ENCODE measurements at regions not wholly inside any gene's neighbourhood (a gene's known extent, or its start where the extent isn't known, plus 50 kb on each side); places are given as distances from the start of the nearest gene placed in this dataset.
"Not testable (repeated sequence)": the region's sequence is repeated elsewhere in the genome, so short reads cannot be mapped to it uniquely, and the experiment has no call there.

DNA sequence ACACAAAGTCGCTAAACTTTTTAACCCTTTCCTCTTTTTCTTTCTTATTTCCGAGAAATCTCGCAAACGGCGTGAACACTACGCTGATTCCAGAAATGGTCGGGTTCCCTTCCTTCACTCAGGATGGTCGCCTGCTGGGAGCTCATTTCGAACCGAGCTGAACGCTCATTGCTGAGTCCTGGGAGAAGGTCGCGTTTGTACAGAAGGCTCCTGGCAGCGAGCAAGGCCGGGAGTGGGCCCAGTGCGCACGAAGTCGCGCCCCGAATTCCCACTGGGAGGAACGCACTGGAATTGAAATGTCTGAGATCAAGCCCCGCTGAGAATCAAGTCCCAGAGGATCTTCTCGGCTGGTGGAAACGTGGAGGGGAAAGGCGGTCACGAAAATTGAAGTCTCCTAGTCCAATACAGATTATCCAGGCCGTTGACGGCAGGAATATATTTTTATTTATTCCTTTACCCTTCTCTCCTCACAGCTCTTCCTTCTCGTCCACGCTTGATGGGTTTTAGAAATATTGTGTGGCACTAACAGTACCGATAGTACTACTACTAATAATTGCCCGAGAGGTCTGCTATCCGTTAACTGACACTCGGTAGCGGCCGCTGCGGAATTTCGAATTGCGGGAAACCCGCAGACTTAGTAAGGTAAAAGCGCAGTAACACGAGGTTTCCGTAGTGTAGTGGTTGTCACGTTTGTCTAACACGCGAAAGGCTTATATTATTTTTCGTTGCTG, 207.2 kb upstream of the ZNF184 start:
- no peak for DNase-seq (ENCODE audit: low read depth in 1 of 2, low spot score in 1 of 2)

DNA sequence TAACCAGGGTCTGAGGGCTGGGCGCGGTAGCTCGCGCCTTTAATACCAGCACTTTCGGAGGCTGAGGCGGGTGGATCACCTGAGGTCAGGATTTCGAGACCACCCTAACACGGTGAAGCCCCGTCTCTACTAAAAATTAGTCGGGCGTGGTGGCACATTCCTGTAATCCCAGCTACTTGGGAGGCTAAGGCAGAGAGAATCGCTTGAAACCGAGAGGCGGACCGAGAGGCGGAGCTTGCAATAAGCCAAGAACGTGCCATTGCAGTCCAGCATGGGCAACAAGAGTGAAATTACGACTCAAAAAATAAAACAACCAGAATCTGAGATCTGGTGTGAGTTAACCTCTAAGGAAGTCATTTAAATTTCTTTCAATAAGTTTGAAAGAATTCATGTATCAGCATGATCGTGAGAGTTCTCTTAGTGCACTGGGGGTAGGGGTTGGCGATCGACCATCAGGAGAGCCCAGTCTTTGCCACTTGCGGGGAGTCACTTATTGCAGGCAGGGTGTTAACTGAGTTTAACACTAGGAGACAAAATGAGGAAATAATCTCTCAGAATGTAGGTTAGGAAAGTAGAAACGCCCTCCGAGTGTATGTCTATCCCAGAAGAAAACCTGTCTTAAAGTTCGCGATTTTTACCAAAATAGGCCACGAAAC, 206.5 kb upstream of the ZNF184 start:
- no peak for DNase-seq (ENCODE audit: low read depth in 1 of 2, low spot score in 1 of 2)

DNA sequence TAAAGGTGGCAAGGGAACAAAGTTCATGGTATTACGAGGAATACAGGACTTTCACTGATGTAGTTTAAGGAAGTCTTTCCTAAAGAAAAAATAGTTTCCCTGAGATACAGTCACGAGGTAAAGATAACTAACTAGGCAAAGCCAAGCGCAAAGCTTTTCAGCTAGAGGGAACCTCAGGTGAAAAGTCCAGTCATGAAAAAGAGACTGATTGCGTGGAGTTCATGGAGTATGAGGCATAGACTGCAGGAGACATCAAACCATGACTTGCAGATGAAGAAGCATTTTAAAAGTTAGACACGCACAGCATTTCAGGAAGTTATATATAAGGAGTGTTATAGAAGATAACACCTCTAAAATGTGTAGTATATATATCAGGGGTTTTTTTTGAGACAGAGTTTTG, 205.6 kb upstream of the ZNF184 start:
- no peak for DNase-seq (ENCODE audit: low read depth in 1 of 2, low spot score in 1 of 2)

DNA sequence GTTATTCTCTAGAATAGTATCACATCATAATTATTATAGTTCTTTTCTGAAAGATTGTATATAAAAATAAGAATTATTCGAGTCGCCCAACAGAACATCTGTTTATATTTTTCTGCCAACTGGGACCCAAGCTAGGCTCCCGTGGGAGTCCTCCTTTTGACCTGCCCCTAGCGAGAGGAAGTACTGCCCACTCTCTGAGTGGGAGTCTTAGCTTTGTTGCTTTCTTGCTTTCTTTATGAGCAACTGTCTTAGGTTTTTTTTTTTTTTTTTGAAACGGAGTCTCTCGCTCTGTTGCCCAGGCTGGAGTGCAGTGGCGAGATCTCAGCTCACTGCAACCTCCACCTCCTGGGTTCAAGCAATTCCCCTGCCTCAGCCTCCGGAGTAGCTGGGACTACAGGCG, 202.0 kb upstream of the ZNF184 start:
- DNase-seq (ENCODE audit: low read depth in 1 of 2, low spot score in 1 of 2) = no peak

DNA sequence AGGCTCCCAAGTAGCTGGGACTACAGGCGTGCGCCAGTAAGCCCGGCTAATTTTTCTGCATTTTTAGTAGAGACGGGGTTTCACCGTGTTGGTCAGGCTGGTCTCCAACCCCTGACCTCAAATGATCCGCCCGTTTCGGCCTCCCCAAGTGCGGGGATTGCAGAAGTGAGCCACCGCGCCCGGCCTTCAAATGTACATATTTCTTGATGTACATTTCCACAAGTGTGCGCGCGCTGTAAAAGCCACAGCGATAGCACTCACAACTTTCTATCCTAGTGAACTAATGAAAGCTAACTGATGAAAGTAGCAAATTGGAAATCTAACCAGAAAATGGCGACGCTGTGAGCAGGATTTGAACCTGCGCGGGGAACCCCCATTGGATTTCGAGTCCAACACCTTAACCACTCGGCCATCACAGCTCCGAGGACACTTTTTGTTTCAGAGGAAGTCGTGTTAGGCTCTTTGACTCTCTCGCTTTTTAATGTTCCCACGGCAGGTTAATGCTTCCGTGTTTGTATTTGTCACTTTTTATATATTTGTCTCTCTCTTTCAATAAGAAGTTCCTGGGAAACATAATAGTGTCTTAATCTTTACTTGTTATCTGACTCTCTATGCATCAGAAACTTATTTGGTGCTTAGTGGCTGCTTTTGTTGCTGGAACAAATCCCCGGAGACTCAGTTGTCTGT, 199.4 kb upstream of the ZNF184 start:
- DNase-seq (ENCODE audit: low read depth in 1 of 2, low spot score in 1 of 2) = no peak

DNA sequence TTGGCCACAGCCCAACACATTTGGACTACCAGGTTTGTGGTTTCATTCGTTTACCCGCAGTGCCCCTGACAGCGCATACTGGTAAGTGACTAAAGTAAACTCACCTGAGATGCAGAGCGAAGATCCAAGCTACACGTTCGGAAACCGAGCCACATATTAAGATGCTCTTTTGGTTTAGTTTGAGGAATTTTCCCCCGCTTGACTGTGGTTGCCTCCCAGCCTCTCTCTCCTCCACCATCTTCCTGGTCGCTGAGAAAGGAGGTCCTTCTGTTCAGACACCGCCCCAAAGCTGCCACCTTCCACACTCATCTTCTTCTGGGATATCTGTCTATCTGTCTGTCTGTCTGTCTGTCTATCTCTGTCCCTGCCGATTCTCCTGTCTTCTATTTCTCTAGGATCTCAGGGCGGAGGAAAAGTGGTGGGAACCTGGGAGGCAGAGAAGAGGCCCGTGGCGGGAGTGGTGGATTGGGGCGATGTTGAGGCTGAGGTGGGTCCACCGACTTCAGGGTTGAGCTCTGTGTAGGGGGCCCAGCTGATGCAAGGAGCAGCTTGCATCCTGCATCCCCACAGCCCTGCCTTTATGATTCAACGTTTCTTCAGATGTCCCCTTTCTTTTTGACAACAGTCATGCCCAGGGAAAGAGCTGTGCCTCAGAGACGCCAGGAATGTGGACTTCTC, 196.9 kb upstream of the ZNF184 start:
- DNase-seq (ENCODE audit: low read depth in 1 of 2, low spot score in 1 of 2) = no peak

DNA sequence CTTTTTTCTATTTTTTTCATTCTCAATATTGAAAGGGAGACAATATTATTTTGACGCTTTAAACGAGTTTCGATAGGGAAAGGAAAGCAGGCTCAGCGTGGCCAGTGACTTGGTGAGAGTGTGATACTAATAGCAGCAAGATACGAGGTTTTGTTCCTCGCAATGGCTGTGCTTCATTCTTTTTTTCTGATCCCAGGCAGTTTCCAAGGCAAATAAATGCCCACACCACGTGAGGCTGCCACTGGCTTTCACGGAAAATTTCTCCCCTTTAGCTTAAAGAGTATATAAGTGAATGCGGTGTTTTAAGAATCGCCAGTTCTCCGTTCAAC, 196.4 kb upstream of the ZNF184 start:
- DNase-seq (ENCODE audit: low read depth in 1 of 2, low spot score in 1 of 2) = no peak

DNA sequence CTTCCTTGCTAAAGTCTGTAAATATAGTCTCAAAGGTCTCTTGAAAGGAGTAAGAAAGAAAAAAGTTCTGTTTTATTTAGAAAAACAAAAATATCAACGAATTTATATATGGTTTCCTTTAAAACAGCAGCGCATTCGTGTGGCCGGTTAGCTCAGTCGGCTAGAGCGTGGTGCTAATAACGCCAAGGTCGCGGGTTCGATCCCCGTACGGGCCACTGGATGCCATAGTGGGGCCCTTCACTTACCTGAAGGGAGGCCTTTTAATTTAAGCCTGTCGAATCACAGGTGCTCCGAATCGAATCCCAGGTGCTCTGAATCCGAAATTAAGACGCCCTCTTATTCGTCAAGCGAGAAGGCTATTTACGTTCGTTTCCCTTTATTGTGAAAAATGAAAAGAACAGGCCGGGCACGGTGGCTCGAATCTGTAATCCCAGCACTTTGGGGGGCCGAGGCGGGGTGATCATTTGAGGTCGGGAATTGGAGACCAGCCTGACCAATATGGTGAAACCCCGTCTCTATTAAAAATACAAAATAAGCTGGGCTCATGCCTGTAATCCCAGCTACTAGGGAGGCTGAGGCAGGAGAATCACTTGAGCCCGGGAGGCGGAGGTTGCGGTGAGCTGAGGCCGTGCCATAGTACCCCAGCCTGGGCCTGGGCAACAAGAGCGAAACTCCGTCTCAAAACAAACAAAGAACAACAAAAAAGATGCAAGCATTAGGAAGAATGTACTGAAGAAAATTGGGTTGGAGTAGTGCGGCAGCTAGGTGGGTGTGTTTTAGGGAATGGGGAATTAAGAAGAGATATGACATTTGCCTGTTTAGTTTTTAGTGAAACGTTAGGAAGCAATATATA, 195.8 kb upstream of the ZNF184 start:
- peak; percentile 36 to 67 for DNase-seq (ENCODE audit: low read depth in 1 of 2, low spot score in 1 of 2)

DNA sequence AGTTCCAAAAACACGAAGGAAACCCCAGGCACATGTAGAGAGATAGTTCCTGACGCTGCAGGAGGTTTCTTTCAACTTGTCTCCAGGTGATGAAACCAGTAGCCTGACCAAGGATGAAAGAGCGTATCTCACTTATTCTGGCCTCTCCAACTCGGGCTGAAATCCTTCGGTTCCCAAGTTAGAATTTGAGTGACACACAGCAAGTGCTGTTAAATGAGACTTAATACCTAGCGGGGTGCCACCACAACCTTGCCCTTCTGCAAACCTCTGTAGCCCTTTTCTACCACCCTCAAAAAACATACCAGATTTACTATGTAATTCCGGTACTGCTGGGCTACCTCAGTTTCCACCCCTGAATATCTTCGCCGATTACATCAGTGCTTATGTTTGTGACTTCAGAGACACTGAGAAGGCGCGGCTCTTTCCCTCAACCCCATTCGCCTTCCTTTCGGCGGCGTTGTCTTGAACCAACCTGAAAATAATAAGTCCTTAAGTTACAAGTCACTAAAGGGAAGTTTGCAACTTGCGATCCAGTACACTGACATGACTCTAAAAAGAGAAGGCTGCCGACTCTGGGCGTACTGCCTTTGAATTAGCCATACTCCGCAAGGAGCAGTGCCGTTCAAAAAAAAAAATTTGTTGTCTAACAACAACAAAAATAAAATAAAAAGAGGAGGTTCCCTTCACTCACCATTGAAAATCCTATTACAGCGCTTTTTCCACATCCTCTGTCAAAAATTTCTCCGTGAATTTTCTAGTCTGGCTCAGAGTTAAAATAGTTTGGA, 194.9 kb upstream of the ZNF184 start:
- DNase-seq (ENCODE audit: low read depth in 1 of 2, low spot score in 1 of 2) = no peak

DNA sequence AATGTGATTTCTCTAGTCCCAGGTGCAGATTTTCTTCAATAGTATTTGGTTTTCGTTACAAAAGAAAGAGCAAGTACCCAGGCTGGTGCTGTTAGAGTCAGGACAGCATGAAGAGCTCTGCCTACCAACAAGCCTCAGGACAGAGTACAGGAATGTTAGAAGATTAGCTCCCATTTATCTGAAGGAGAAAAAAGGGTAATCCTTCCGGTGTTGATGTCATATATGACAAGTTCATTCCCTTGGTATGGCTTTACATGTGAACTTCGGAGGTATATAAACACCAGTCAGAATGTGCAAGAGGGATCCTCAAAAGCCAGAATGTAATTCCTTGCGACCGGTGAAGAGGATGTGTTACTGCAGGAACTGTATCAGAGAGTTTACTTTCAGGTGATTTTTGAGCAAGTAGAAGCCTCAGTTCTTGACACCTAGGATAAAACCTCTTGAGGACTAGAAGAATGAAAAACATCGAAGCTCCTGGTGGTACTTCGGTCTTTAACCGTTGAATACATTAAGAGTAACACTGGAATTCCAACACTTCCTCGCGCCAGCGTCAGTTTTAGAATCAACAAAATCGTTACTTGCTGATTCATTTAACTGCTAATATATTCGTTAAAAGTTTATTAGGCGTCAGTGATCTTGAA, 194.2 kb upstream of the ZNF184 start:
- no peak for DNase-seq (ENCODE audit: low read depth in 1 of 2, low spot score in 1 of 2)

DNA sequence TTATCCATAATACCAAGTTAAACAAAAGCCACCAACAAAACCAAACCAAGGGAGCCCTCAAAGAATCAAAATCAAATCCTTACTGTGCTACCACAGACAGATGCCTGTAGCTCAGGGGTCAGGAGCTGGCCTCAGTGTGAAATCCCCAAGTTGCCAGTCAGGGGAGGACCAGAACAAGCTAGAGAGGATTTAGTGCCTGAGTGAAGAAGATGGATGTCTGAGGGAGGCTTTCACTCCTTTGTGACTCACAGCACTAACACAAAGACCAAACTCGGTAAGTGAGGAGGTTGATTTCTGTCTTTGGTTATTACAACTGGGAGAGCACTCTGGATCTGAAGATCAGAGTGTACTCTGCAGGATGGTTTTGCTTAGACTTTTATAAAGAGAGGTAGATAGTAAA, 189.9 kb upstream of the ZNF184 start:
- no peak for DNase-seq (ENCODE audit: low read depth in 1 of 2, low spot score in 1 of 2)

DNA sequence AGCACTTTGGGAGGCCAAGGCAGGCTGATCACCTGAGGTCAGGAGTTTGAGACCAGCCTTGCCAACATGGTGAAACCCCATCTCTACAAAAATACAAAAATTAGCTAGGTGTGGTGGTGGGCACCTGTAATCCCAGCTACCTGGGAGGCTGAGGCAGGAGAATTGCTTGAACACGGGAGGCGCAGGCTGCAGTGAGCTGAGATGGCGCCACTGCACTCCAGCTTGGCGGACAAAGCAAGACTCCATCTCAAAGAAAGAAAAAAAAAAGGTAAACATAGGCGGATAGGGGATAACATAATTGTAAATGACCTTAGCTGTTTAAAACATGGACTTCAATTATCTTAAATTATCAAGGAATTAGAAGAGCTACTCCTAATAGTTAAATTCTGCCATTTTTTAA, 189.3 kb upstream of the ZNF184 start:
- not testable (repeated sequence) for DNase-seq (ENCODE audit: low read depth in 1 of 2, low spot score in 1 of 2)

DNA sequence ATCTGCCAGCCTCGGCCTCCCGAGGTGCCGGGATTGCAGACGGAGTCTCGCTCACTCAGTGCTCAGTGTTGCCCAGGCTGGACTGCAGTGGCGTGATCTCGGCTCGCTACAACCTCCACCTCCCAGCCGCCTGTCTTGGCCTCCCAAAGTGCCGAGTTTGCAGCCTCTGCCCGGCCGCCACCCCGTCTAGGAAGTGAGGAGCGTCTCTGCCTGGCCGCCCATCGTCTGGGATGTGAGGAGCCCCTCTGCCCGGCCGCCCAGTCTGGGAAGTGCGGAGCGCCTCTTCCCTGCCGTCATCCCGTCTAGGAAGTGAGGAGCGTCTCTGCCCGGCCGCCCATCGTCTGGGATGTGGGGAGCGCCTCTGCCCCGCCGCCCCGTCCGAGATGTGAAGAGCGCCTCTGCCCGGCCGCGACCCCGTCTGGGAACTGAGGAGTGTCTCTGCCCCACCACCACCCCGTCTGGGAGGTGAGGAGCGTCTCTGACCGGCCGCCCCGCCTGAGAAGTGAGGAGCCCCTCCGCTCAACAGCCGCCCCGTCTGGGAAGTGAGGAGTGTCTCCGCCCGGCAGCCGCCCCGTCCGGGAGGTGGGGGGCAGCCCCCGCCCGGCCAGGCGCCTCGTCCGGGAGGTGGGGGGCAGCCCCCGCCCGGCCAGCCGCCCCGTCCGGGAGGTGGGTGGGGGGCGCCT, 180.4 kb upstream of the ZNF184 start:
- DNase-seq (ENCODE audit: low read depth in 1 of 2, low spot score in 1 of 2) = not testable (repeated sequence)

DNA sequence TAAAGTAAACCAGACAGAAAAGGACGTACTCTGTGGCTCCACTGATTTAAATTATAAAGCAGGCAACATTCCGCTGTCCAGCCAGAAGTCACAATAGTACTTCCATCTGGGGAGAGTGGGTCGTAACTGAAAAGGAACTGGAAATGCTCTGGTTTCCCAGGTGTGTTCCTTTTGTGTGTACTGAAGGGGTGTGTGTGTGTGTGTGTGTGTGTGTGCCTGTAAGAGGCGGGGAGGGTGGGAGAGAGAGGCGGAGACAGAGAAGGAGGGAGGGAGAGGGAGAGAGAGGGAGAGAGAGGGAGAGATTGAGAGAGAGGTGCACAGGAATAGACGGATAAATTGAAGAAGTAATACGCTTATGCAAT, 178.4 kb upstream of the ZNF184 start:
- DNase-seq (ENCODE audit: low read depth in 1 of 2, low spot score in 1 of 2) = no peak

DNA sequence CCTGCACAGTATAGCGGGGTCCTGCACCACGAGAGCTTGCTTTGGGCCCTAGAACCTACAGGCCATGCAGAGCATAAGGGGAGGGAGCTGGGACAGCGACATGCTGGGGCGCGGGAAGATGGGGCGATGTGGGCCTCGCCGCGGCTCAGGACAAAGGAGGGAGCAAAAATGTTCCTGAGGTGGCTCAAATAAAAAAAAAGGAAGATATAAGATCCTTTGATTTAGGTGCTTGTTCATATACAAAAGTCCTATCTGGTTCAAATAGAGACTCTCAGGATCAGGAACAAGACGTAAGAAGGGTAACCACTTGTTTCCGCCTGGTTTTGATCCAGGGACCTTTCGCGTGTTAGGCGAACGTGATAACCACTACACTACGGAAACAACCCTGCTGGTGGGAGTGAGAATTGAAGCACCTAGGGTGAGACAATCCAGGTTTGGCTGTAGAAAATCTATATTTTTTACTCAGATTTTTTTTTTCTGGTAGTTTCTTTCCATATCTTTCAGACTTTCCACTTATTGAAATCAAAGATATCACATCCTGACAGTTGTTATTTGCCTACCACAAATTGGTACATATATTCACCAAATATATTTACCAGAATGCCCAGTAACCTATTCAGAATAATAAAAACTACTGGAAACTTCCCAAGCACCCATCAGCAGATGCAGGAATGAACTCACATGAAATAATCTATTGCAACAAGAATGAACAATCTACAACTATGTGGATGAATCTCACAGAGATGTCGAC, 177.9 kb upstream of the ZNF184 start:
- peak in 1 of 2 donors; percentile 55 for DNase-seq (ENCODE audit: low read depth in 1 of 2, low spot score in 1 of 2)

DNA sequence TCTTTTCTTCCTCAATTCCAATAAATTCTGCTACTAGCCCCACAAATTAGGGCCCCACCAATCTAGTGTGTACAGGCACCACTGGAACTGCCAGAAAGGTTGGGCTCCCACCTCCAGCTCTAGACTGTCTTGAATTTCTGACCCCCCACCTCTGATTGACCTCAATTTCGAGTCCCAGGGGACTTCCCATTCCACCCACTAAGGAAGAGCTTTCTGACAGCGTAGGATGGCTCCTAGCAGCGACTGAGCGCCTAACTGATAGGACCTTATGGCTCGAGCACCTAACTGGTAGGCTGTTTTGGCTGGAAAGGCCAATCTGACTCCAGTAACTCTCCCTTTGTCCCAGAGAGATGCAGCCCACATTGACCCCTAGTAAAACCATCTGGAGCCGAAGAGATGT, 171.6 kb upstream of the ZNF184 start:
- DNase-seq (ENCODE audit: low read depth in 1 of 2, low spot score in 1 of 2) = no peak

DNA sequence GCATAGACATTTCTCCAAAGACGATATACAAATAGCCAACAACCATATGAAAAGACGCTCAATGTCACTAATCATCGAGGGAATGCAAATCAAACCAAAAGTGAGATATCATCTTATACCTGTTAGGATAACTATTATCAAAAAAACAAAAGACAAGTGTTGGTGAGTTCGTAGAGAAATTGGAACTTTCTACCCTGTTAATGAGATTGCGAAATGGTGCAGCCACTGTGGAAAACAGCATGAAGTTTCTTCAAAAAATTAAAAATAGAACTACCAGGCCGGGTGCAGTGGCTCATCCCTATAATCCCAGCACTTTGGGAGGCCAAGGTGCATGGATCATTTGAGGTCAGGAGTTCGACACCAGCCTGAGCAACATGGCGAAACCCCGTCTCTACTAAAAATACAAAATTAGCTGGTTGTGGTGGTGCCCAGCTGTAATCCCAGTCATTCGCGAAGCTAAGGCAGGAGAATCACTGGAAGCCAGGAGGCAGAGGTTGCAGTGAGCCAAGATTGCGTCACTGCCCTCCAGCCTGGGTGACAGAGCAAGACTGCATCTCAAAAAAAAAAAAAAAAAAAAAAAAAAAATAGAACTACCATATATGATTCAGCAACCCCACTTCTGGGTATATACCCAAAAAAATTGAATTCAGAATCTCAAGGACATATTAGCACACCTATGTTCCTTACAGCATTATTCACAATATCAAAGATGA, 170.0 kb upstream of the ZNF184 start:
- no peak for DNase-seq (ENCODE audit: low read depth in 1 of 2, low spot score in 1 of 2)

DNA sequence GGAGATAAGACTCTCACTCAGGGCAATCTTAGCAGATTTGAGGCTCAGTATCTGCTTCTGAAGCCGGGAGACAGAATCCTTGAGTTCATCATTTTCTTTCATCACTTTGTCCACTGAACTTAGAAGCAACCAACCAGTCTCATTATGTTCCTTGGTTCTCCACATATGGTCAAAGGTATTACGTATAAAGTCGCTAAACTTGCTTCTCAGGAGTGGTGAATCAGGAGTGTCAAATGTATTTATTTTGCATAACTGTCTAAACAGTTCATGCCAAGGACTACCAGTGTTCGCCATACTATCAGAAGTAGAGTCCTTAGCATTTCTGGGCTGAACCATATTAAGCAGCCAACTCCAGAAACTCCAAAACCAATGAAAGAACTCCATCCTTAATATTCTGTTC, 163.0 kb upstream of the ZNF184 start:
- DNase-seq (ENCODE audit: low read depth in 1 of 2, low spot score in 1 of 2) = not testable (repeated sequence)
